ENCODE measurements at regions not wholly inside any gene's neighbourhood (a gene's known extent, or its start where the extent isn't known, plus 50 kb on each side); places are given as distances from the start of the nearest gene placed in this dataset.
A peak's percentile ranks its signal among the peaks of the same experiment; 100 is the strongest.

GRCh38 chr4:44927399-44928380 lies 201.3 kb upstream of the GNPDA2 start:
- TF ChIP-seq, protein P1, sequence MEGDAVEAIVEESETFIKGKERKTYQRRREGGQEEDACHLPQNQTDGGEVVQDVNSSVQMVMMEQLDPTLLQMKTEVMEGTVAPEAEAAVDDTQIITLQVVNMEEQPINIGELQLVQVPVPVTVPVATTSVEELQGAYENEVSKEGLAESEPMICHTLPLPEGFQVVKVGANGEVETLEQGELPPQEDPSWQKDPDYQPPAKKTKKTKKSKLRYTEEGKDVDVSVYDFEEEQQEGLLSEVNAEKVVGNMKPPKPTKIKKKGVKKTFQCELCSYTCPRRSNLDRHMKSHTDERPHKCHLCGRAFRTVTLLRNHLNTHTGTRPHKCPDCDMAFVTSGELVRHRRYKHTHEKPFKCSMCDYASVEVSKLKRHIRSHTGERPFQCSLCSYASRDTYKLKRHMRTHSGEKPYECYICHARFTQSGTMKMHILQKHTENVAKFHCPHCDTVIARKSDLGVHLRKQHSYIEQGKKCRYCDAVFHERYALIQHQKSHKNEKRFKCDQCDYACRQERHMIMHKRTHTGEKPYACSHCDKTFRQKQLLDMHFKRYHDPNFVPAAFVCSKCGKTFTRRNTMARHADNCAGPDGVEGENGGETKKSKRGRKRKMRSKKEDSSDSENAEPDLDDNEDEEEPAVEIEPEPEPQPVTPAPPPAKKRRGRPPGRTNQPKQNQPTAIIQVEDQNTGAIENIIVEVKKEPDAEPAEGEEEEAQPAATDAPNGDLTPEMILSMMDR (IDR thresholded peaks at IDR 0.05; ENCODE audit: low read depth, low read length): peak; percentile 27
- TF ChIP-seq MYC (IDR thresholded peaks at IDR 0.05; ENCODE audit: low read depth, low read length): no peak
- TF ChIP-seq MAX (IDR thresholded peaks at IDR 0.05; ENCODE audit: low read depth, low read length): no peak

All from NB4 (cell line).